Aorta (tissue), 5 donors: ENCODE measurements at regions not wholly inside any gene's neighbourhood (a gene's known extent, or its start where the extent isn't known, plus 50 kb on each side); places are given as distances from the start of the nearest gene placed in this dataset.

Source experiments
- ATAC-seq: fragments of 200-7000 bp; cut with Tn5 transposase; one replicate; pipeline ENCODE4 v1.9.1; 2022; ENCODE audit warnings: moderate library complexity; ENCODE audit not compliant: low FRiP score
- DNase-seq, 2 donors: peaks; one replicate each; pipeline ENCODE4 v3.0.0-alpha.2; 2020
- H3K27ac ChIP-seq, 2 donors: one replicate each; pipeline ENCODE4 v1.5.1; 2013; ENCODE audit warnings: low read length in 2 of 2, mild to moderate bottlenecking in 2 of 2, moderate library complexity in 2 of 2, control low read depth in 1 of 2, inconsistent platforms in 1 of 2, low read depth in 1 of 2
- H3K27me3 ChIP-seq, 2 donors: one replicate each; pipeline ENCODE4 v1.6.1; 2013; ENCODE audit warnings: control low read depth in 1 of 2, low read length in 1 of 2, mild to moderate bottlenecking in 1 of 2, moderate library complexity in 1 of 2; ENCODE audit not compliant: insufficient read depth in 2 of 2, control insufficient read depth in 1 of 2
- H3K36me3 ChIP-seq, 2 donors: one replicate each; pipeline ENCODE4 v1.6.1; 2013; ENCODE audit warnings: control low read depth in 1 of 2, low read length in 1 of 2, mild to moderate bottlenecking in 1 of 2; ENCODE audit not compliant: insufficient read depth in 2 of 2, control insufficient read depth in 1 of 2
- H3K4me1 ChIP-seq, 2 donors: one replicate each; pipeline ENCODE4 v1.6.1; 2013; ENCODE audit warnings: low read length in 2 of 2, control low read depth in 1 of 2, mild to moderate bottlenecking in 1 of 2, moderate library complexity in 1 of 2; ENCODE audit not compliant: insufficient read depth in 2 of 2, control insufficient read depth in 1 of 2
- H3K4me3 ChIP-seq, 2 donors: one replicate each; pipeline ENCODE4 v1.5.1; 2013; ENCODE audit warnings: low read length in 2 of 2, control low read depth in 1 of 2, mild to moderate bottlenecking in 1 of 2
- H3K9me3 ChIP-seq: one replicate; pipeline ENCODE4 v1.6.1; 2013; ENCODE audit warnings: mild to moderate bottlenecking, low read length; ENCODE audit not compliant: control insufficient read depth
- WGBS, 2 donors: extraction: QIAGEN DNeasy Blood & Tissue Kit; methylation state at CpG; one replicate each; pipeline ENCODE4 v1.1.7; 2013; 5-methylcytosine and 5-hydroxymethylcytosine counted together
- intact Hi-C, 2 donors: fragments of 100-400 bp; cut with DNase I; formaldehyde crosslinking; loops; one replicate each; pipeline versions ENCODE4 v1.14.2 to v1.15.0; 2022
- donor health status: healthy with polysubstance abuse.
- donor health status: Bipolar disorder and iron deficiency.
- donor health status: DM: no; HTN: no; CAD: no.
- donor health status: DM: no; HTN: no; CAD: no.
- donor health status: DM: yes; HTN: yes; CAD: no.

DNA sequence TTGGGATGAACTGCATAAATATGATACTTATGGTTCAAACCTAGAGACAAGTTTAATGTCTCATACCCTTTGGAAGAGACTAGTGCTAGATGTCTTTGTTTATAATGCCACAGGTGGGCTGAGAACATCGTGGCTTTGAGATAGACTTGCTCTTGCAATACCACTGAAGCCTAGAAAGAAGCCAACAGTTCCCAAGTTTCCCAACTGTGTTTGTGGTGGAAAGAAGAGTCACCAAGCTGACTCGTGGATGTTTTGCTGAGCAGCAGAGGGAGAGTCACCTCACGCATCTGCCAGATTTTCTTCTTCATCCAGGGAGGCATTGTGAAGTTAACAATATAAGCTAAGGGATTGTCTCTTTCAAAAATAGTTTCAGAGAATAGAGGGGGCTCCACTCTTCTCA, 1076.2 kb downstream of the C4orf33 start:
- ATAC-seq (no peak), DNase-seq (no peak)
- Histone ChIP-seq H3K9me3 (no peaks in the 10 kb centered on the region), H3K27ac (no peak overlapping the region), H3K27me3 (no peaks in the 10 kb centered on the region), H3K4me3 (no peak overlapping the region), H3K36me3 (no peaks in the 10 kb centered on the region), H3K4me1 (no peaks in the 10 kb centered on the region)
- 62 to 65% methylated on average over 3 of the region's 3 CpGs for WGBS, 2 donors
- intact Hi-C loops, result no loop called here

DNA sequence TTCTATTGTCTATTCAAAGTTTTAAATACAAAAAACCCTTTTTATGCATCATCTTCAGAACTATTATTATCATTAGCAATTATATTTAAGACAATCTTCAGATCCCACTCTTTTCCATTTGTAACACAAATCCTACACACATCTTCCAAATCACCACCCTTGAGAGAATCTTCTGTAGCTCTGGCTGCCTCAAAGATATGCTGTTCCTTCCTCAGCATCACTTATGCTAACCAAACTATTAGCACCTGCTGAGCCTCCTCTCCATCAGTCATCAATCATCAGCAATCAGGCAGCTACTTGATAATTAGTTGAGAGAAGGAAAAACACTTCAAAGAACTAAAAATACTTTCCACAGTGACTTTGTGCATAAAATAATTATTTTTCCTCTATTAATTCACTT, 1082.2 kb downstream of the C4orf33 start:
- H3K27ac ChIP-seq, result no peak overlapping the region
- no peak overlapping the region for H3K4me3 ChIP-seq
- ATAC-seq (no peak), DNase-seq (no peak)
- H3K9me3 ChIP-seq, result no peaks in the 10 kb centered on the region
- H3K36me3 ChIP-seq, result no peaks in the 10 kb centered on the region
- H3K4me1 ChIP-seq, result no peaks in the 10 kb centered on the region
- intact Hi-C loops, result no loop called here
- H3K27me3 ChIP-seq, result no peaks in the 10 kb centered on the region

DNA sequence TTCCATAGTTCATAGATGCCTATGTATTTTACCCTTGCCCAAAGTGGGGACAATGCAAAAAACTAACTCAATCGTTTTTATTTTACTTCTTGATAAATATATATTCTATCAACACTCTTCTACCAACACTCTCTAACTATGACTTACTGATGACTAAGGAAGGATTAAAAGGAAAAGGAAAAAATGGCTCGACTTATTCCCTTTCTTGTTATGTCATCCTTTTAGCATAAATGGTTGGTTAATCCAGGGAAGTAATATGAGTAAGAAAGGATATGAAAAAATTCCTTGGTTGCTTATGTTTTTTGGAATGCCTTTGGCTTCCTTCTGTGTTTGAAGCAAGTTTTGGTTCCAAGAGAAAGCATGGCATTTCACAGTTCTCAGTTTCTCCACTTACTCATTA, 1087.1 kb downstream of the C4orf33 start:
- DNase-seq (no peak), ATAC-seq (no peak)
- Histone ChIP-seq H3K27me3 (no peaks in the 10 kb centered on the region), H3K4me3 (no peak overlapping the region), H3K36me3 (no peaks in the 10 kb centered on the region), H3K9me3 (no peaks in the 10 kb centered on the region), H3K4me1 (no peaks in the 10 kb centered on the region), H3K27ac (no peak overlapping the region)
- intact Hi-C loops, result no loop called here
- WGBS, 2 donors, result 60 to 62% methylated on average over 2 of the region's 2 CpGs

DNA sequence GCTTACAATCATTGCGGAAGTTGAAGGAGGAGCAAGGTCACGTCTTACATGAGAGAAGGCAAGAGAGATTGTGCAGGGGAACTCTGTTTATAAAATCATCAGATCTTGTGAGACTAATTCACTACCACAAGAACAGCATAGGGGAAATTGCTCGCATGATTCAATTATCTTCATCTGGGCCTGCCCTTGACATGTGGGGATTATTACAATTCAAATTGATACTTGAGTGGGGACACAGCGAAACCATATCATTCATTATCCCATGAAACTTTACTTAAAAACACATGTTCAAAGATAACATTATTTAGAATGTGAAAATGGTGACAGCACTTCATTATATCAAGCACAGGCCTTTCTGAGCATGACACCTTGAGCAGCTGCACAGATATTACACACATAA, 1087.8 kb downstream of the C4orf33 start:
- Histone ChIP-seq H3K4me3 (no peak overlapping the region), H3K36me3 (no peaks in the 10 kb centered on the region), H3K27me3 (no peaks in the 10 kb centered on the region), H3K9me3 (no peaks in the 10 kb centered on the region), H3K27ac (no peak overlapping the region), H3K4me1 (no peaks in the 10 kb centered on the region)
- ATAC-seq (no peak), DNase-seq (no peak)
- intact Hi-C loops, result no loop called here
- 66 to 69% methylated on average over 4 of the region's 4 CpGs for WGBS, 2 donors

DNA sequence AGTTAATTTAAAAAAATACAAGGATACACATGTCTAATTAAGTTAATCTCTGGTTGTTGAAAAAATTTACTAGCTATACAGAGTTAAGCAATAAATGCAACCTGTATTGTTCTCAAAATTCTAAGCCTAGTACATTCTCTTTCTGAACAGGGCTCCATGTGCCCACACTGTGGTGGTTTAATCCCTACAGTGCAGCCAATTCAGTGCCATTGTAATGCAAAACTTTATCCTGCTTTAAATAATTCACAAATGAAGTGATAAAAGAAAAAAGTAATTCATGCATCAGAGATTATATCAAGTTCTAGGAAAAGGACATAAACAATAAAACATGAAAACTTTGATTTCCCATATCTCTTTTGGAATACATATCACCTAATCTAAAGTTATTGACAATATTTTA, 1089.2 kb downstream of the C4orf33 start:
- H3K4me1 ChIP-seq, result no peaks in the 10 kb centered on the region
- H3K27ac ChIP-seq, result no peak overlapping the region
- H3K27me3 ChIP-seq, result no peaks in the 10 kb centered on the region
- ATAC-seq, result no peak
- no peaks in the 10 kb centered on the region for H3K36me3 ChIP-seq
- H3K4me3 ChIP-seq, result no peak overlapping the region
- no peaks in the 10 kb centered on the region for H3K9me3 ChIP-seq
- intact Hi-C loops, result no loop called here
- DNase-seq, result no peak

DNA sequence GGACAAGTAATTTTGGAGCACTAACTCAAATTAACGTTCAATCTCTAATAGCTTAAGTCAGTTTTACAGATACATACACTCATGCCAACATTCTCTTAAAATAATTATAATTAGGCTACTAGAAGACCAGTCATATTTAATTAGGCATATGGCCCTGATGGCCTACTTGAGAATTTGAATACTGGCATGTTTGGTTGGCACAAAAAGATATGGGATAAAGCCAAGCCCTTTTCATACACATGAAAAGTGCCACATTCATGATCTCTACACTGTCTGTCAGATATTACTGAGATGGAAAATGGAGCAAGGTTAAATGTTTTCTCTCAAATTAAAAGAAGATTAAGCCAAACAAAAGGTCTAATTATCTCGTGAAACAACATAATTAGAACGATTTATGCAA, 1091.0 kb downstream of the C4orf33 start:
- intact Hi-C loops, result no loop called here
- WGBS, 2 donors, result 61 to 65% methylated on average over 3 of the region's 3 CpGs

DNA sequence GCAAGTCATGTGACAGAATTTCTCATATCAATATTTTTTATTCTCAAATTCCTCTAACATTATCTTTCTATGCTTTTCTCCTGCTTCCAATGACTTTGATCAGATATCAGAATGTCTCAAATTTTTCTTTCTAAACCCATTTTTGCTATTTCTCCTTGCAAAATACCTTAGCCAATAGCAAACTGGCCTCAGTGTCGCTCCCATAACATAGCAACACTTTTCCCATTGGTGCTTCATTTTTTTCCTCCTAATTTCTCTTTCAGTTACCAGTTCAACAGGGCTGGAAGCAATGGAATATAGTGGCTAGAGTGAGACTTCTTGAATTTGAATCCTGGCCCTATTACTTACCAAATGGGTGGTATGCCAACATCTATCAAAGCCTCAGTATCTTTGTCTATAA, 1091.6 kb downstream of the C4orf33 start:
- DNase-seq, result no peak
- H3K27ac ChIP-seq, result no peak overlapping the region
- H3K36me3 ChIP-seq, result no peaks in the 10 kb centered on the region
- peaks cover 2% of the 10 kb centered on the region for H3K9me3 ChIP-seq
- no peaks in the 10 kb centered on the region for H3K27me3 ChIP-seq
- no peaks in the 10 kb centered on the region for H3K4me1 ChIP-seq
- intact Hi-C loops, result no loop called here
- no peak for ATAC-seq
- 86 to 89% methylated on average over 1 of the region's 1 CpG for WGBS, 2 donors
- no peak overlapping the region for H3K4me3 ChIP-seq

More for the DNA sequence above, 1091.0 kb downstream of the C4orf33 start:
- Histone ChIP-seq H3K4me3 (no peak overlapping the region), H3K27ac (no peak overlapping the region), H3K9me3 (peaks cover 2% of the 10 kb centered on the region), H3K36me3 (no peaks in the 10 kb centered on the region), H3K4me1 (no peaks in the 10 kb centered on the region), H3K27me3 (no peaks in the 10 kb centered on the region)
- DNase-seq (no peak), ATAC-seq (no peak)

DNA sequence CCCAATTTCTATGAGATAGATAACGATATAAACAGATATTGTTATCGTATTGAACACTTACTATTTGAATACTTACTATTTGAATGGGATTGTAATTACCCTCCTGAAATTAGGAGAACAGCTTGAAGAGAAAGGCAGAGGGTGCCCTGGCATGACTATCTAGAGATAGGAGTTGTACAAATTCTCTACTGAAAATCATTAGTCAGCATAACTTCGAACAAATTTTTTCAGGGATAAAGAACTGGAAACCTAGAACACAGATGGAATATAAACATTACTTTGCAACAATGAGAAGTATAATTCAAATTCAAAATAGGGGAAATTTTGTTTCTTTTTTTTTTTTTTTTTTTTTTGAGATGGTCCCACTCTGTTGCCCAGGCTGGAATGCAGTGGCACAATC, 1096.8 kb downstream of the C4orf33 start:
- 94 to 96% methylated on average over 3 of the region's 3 CpGs for WGBS, 2 donors
- Histone ChIP-seq H3K36me3 (no peaks in the 10 kb centered on the region), H3K9me3 (peaks cover 2% of the 10 kb centered on the region), H3K4me1 (no peaks in the 10 kb centered on the region), H3K27ac (no peak overlapping the region), H3K4me3 (no peak overlapping the region), H3K27me3 (no peaks in the 10 kb centered on the region)
- intact Hi-C loops, result no loop called here
- DNase-seq (no peak), ATAC-seq (no peak)

DNA sequence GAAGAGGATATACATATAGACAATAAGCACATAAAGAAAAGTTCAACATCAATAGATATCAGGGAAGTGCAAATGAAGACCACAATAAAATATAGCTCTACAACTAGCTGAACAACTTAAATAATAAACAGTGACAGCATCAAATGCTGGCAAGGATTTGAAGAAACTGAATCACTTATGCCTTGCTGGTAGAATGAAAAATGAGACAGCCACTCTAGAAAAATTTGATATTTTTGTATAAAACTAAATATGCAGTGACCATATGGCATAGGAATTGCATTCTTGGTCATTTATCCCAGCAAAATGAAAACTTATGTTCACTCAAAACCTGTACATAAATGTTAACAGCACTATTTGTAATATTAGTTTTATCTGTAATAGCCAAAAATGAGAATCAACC, 1102.0 kb downstream of the C4orf33 start:
- H3K9me3 ChIP-seq, result peaks cover 7% of the 10 kb centered on the region
- intact Hi-C loops, result no loop called here
- no peak for DNase-seq
- no peaks in the 10 kb centered on the region for H3K4me1 ChIP-seq
- H3K4me3 ChIP-seq, result no peak overlapping the region
- no peaks in the 10 kb centered on the region for H3K36me3 ChIP-seq
- no peaks in the 10 kb centered on the region for H3K27me3 ChIP-seq
- H3K27ac ChIP-seq, result no peak overlapping the region
- ATAC-seq, result no peak

DNA sequence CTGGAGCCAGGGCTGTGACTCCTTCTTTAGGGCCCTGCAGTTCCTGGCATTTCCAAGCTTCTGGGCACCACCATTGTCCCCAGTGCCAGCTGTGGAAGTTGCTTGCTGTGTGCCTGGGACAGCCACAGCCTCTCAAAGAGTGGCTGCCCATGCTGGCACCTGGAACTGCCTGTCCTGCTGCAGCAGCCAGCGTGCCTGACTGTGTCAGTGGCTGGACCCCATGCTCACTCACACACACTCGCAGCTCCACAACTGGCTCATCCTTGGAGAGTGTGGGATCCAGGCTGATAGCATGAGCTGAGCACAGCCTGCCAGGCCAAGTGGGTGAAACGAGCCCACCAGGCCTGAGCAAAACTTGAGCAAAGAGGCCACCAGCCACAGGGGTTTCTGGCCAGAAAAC, 1107.6 kb downstream of the C4orf33 start:
- peaks cover 10% of the 10 kb centered on the region for H3K9me3 ChIP-seq
- H3K36me3 ChIP-seq, result no peaks in the 10 kb centered on the region
- intact Hi-C loops, result no loop called here
- no peak overlapping the region for H3K4me3 ChIP-seq
- ATAC-seq (no peak), DNase-seq (no peak)
- H3K4me1 ChIP-seq, result no peaks in the 10 kb centered on the region
- 65 to 67% methylated on average over 3 of the region's 3 CpGs for WGBS, 2 donors
- no peaks in the 10 kb centered on the region for H3K27me3 ChIP-seq
- no peak overlapping the region for H3K27ac ChIP-seq
